GM12874 (cell line): ENCODE measurements at regions not wholly inside any gene's neighbourhood (a gene's known extent, or its start where the extent isn't known, plus 50 kb on each side); places are given as distances from the start of the nearest gene placed in this dataset.

Source experiments
- CTCF ChIP-seq: IDR thresholded peaks from 2 replicates; pipeline ENCODE4 v1.5.1; 2011; ENCODE audit warnings: low read depth, mild to moderate bottlenecking, control low read depth, low read length, moderate library complexity; ENCODE audit not compliant: insufficient read depth

GRCh38 chr2:16861530-16861929 lies 195.9 kb upstream of the CYRIA start:
- no peak for TF ChIP-seq CTCF

GRCh38 chr2:16861111-16861510 lies 195.5 kb upstream of the CYRIA start:
- TF ChIP-seq CTCF = no peak

- no peak for TF ChIP-seq CTCF
Observed at GRCh38 chr2:16860627-16861026, 195.0 kb upstream of the CYRIA start.

- no peak for TF ChIP-seq CTCF
Observed at GRCh38 chr2:16855183-16855582, 189.5 kb upstream of the CYRIA start.

- TF ChIP-seq CTCF = no peak
Observed at GRCh38 chr2:16853088-16853487, 187.5 kb upstream of the CYRIA start.

GRCh38 chr2:16852651-16853050 lies 187.0 kb upstream of the CYRIA start:
- TF ChIP-seq CTCF = no peak

- no peak for TF ChIP-seq CTCF
Observed at GRCh38 chr2:16851126-16851525, 185.5 kb upstream of the CYRIA start.
